HCT116 (cell line): ENCODE measurements at regions not wholly inside any gene's neighbourhood (a gene's known extent, or its start where the extent isn't known, plus 50 kb on each side); places are given as distances from the start of the nearest gene placed in this dataset.

Experiments
- RAD21 ChIP-seq: IDR thresholded peaks from 2 replicates; pipeline ENCODE4 v1.6.1; 2012; ENCODE audit warnings: low read depth, mild to moderate bottlenecking
- SIN3A ChIP-seq: IDR thresholded peaks from 2 replicates; pipeline ENCODE4 v1.6.1; 2012; ENCODE audit warnings: low read depth
- ZNF274 ChIP-seq: fragments of 200-500 bp; sonication (Bioruptor generic); IDR thresholded peaks from 2 replicates; pipeline ENCODE4 v1.6.1; 2014; ENCODE audit warnings: mild to moderate bottlenecking, low read depth, low read length, inconsistent platforms
- TF ChIP-seq, protein P1 (sequence below), 3 experiments: fragments of 200-600 bp in 1 of 3; sonication (generic) in 1 of 3; IDR thresholded peaks in 2 of 3; conservative IDR thresholded peaks in 1 of 3; 2 replicates each; pipeline ENCODE4 v1.5.1; 2012 to 2017; ENCODE audit warnings: low read depth in 2 of 3, low read length in 2 of 3, antibody characterized with exemption in 1 of 3, borderline replicate concordance in 1 of 3, control low read depth in 1 of 3, mild to moderate bottlenecking in 1 of 3, mixed read lengths in 1 of 3, mixed run types in 1 of 3, moderate library complexity in 1 of 3; ENCODE audit not compliant: insufficient read depth in 1 of 3
- TF ChIP-seq, protein P2 (sequence below): IDR thresholded peaks from 2 replicates; pipeline ENCODE4 v1.6.1; 2012

DNA sequence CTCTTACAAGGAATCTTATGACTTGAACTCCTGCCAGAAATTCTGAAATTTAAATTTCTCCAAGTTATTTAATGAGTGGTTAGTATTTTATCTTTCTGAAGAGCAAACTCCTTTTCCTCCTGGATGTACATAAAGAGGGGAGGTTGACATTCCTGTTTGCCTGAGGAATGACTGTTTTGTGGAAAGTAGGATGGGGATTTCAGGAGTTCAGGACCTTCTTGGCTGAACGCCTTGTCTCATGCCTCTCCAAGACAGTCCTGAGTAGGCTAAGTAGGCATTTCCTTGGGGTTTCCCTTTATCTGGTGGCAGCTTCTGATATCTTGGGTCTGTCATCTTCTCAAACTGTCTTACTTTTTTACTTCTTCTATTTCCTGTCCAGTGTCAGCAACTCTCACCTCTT is 356.6 kb downstream of the TDRD3 start:
- TF ChIP-seq RAD21 (no peak), ZNF274 (no peak), SIN3A (no peak)
- TF ChIP-seq, protein P1, sequence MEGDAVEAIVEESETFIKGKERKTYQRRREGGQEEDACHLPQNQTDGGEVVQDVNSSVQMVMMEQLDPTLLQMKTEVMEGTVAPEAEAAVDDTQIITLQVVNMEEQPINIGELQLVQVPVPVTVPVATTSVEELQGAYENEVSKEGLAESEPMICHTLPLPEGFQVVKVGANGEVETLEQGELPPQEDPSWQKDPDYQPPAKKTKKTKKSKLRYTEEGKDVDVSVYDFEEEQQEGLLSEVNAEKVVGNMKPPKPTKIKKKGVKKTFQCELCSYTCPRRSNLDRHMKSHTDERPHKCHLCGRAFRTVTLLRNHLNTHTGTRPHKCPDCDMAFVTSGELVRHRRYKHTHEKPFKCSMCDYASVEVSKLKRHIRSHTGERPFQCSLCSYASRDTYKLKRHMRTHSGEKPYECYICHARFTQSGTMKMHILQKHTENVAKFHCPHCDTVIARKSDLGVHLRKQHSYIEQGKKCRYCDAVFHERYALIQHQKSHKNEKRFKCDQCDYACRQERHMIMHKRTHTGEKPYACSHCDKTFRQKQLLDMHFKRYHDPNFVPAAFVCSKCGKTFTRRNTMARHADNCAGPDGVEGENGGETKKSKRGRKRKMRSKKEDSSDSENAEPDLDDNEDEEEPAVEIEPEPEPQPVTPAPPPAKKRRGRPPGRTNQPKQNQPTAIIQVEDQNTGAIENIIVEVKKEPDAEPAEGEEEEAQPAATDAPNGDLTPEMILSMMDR (IDR thresholded peaks at IDR 0.05 in 2 of 3, conservative IDR thresholded peaks at IDR 0.05 in 1 of 3; ENCODE audit: borderline replicate concordance in 1 of 3, insufficient read depth in 1 of 3, low read depth in 2 of 3, low read length in 2 of 3) = no peak
- TF ChIP-seq, protein P2, sequence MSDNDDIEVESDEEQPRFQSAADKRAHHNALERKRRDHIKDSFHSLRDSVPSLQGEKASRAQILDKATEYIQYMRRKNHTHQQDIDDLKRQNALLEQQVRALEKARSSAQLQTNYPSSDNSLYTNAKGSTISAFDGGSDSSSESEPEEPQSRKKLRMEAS = no peak
